HG03469 (cell line): ENCODE measurements at regions not wholly inside any gene's neighbourhood (a gene's known extent, or its start where the extent isn't known, plus 50 kb on each side); places are given as distances from the start of the nearest gene placed in this dataset.
"Not testable (repeated sequence)": the region's sequence is repeated elsewhere in the genome, so short reads cannot be mapped to it uniquely, and the experiment has no call there.

ENCODE experiments used
- ATAC-seq: cut with Tn5 transposase; IDR thresholded peaks from one replicate; pipeline ENCODE4 v1.9.1; 2021; ENCODE audit warnings: mild to moderate bottlenecking, moderate library complexity, moderate number of reproducible peaks; ENCODE audit not compliant: unreplicated experiment

DNA sequence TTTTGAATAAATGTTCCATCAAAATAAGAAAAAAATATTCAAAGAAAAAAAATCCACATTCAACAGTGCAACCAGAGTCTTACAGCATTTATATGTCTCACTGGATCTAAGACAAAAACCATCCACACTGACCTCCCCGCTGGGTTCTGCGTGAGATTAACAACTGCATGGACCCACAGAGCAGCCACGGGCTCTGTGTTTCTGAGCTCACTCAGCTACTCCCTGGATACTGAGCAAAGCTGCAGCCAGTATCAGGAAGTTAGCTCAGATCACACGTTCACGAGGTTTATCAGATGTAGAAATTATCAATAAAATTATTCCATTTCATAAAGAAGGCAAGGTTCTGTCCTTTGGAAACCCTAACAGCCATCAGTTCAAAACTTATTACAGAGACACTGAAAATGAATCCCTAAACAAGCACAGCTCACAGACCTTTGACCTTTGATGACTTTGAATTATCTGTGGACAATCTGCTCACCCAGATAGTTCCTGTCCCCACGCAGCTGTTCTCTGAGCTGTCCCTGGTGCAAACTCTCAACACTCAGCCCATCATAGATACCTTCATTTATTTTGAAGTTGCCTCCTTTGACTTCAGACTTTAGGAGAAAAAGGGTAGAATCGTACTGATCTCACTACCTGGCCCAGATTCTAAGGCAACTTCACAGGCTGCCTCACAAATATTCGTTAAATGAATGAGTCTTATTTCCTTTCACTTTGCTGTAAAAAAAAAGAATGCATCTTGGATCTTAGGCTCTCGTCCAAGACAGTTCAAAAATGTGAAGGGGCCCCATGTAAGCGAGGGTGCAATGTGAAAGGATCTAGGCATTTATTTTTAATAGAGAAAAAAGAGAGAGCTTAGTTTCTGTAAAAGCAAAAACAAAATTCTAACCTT is 67.7 kb upstream of the SVIL start:
- ATAC-seq, result no peak

DNA sequence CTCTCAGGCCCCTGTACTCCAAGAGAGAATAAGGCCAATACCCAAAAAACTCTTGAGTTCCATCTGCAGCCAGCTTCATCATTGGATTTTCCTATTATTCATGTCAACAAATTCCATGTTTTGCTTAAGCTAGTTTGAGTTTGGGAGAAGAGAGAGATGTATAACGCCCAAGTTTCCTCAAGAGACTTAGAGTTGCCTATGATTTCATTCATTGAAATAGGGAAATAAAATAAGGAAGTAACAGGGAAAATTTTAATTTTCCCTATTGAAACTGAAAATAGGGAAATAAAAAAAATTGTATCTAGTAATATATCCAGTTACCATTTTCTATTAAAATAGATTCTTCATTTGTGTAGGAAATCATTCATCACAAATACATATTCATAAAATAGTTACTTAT is 66.5 kb upstream of the SVIL start:
- no peak for ATAC-seq

DNA sequence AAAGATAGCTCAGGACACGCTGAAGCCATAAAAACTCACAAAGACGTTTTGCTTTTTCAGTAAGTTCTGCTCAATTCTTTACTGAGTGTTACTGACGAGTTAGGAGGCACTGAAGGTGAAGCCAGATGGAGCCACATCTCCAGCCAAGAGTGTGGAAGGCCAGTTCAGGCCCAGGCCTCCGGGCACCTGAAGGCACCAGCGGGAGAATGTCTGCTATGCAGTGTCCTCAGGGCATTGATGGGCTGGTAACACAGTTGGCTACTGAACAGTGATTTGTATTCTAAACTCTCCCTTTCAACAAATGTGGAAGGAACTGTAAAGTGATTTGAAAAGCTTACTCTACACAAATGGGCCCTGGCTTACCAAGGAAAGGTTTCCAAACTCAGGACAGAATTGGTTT is 64.8 kb upstream of the SVIL start:
- no peak for ATAC-seq

DNA sequence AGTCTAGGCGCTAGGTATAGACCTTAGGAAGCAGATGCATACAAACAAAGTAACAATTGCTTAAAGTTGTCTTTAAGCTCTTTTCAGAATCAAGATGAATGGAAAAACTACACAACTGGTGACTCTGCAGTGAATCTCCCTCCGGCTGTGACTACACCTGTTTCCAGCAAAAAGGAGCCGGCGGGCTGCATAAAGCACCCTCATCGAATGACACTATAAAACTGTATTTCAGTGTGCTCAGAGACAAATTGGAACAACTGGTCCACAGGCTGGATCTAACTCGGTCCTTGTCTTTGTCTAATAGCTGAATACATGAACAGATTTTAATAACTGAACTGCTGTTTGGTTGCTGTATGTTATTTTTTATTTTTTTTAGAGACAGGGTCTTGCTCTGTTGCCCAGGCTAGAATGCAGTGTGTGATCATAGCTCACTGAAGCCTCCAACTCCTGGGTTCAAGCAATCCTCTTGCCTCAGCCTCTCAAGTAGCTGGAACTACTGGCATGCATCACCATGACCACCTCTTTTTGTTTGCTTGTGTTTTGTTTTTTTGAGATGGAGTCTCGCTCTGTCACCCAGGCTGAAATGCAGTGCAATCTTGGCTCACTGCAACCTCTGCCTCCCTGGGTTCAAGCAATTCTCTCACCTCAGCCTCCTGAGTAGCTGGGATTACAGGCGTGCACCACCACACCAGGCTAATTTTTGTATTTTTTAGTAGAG is 64.2 kb upstream of the SVIL start:
- no peak for ATAC-seq

DNA sequence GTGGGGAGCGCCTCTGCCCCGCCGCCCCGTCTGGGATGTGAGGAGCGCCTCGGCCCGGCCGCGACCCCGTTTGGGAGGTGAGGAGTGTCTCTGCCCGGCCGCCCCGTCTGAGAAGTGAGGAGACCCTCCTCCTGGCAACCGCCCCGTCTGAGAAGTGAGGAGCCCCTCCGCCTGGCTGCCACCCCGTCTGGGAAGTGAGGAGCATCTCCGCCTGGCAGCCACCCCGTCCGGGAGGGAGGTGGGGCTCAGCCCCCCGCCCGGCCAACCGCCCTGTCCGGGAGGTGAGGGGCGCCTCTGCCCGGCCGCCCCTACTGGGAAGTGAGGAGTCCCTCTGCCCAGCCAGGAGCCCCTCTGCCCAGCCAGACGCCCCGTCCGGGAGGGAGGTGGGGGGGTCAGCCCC is 61.8 kb upstream of the SVIL start:
- ATAC-seq, result not testable (repeated sequence)

DNA sequence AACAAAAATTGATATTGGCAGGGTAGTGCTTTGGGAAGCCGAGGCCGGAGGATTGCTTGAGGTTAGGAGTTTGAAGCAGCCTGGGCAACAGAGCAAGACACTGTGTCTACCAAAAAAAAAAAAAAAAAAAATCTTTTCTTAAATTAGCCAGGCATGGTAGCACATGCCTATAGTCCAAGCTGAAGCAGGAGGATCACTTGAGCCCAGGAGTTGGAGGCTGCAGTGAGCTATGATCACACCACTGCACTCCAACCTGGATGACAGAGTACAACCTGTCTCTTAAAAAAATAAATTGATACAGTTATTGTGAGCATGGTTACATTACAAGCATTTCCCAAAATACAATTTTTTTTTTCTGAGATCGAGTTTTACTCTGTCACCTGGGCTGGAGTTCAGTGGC is 59.4 kb upstream of the SVIL start:
- ATAC-seq, result no peak

DNA sequence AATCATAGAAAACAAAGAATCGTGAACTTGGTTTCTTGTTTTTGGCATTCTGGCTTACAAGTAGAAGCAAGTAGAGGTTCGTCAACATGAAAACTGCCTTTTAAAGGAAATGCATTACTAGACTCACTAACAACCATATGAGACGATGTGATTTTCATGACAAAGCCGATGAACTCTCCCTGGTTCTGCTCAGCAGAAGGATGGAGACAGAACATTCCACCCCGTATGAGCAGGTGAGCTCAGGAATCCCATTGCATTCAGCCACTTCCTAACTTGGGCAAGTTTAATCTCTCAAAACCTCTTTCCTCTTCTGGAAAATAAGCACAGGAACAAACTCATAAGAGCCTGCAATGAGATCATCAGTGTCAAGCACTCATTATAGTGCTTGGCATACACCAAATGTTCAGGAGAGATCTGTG is 57.4 kb upstream of the SVIL start:
- ATAC-seq, result no peak

DNA sequence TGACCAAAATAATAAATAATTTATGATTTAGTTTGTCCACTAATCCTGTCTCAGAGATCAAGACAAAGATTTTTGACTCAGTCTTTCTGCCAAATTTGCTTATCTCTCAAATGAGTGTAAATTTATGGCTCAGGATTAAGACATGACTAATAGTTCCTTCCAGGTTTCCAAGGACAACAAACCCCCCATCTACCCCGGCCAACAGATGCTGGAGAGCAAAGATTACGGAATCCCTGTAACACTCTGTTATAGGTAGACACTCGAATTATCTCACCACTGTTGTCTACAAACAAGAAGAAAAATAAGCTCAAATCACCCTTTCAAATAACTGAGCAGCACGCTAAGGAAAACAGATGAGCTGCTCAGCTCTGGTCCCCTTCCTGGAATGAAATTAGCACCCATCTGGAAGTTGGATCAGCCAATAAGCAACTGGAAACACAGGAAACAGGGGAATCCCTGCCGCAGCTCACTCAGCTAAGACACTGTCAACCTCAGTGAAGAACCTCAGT is 56.8 kb upstream of the SVIL start:
- no peak for ATAC-seq

DNA sequence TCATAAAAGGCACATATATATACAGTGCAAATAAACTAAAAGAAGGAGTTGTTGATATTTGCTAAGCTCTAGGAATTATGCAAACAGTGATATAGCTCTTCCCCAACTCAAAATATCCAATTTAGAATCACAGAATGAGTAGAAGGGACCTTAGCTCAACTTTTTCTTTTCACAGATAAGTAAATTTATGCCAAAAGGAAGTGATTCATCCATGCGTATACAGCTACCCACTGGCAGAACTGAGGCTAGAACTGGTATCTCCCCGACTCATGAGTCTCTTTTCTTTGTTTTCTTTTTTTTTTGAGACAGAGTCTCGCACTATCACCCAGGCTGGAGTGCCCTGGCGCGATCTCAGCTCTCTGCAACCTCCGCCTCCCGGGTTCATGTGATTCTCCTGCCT is 54.2 kb upstream of the SVIL start:
- ATAC-seq, result no peak

DNA sequence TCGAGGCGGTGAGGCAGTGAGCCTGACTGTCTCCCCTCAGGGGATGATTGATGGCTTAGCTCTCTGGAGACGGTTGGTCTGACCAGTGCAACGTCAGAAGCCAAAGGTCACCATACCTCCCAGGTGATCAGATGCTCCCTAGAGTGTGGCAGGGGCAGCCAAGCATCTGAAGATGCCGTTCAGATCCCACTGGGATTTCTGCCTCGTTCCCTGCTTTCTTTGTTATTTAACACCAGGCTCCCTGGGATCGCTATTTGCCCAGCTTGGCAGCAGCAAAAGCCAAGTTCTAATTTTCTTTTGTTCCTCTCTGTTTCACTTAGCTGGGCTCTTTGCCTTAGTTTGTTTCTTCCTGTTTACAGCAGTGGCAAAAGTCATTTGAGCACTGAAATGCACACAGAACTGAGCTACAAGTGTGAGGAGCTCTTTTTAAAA is 53.5 kb upstream of the SVIL start:
- no peak for ATAC-seq

DNA sequence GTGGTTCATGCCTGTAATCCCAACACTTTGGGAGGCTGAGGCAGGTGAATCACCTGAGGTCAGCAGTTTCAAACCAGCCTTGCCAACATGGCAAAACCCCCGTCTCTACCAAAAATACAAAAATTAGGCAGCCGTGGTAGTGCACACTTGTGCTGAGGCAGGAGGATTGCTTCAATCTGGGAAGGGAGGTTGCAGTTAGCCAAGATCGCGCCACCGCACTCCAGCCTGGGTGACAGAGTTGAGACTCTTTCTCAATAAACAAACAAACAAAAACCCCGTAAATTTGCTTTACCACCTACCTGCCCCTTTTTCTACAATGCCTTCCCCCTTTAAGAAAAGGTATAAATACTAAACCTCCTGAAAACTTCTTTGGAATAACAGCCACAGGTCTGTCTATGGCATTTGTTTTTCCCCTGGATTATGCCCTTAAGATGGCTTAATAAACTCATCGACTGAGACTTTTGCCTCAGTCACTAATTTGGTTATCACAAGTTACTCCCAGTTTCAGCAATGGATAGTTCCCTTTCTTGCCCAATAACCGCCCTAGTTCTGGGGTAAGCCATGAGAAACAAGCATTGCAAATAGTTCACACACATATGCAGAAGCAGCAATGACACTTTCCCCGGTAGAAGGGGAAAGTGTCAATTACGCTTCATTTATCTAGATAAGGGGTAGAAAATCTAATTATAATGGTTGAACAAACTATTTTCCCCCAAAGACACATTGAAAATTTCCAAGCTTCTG is 52.8 kb upstream of the SVIL start:
- ATAC-seq, result no peak

DNA sequence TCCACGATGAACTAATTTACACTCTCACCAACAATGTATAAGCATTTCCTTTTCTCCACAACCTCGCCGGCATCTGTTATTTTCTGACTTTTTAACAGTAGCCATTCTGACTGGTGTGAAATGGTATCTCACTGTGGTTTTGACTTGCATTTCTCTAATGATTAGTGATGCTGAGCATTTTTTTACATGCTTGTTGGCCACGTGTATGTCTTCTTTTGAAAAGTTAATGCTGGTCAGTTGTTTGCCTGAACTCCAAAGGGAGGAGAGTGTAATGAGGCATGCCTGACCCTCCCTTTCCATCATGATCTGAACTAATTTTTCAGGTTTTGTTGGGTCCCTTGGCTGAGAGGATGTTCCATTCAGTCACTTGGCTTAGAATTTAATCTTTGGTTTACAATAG is 50.7 kb upstream of the SVIL start:
- no peak for ATAC-seq
